GM23338 (cell line): ENCODE measurements at regions not wholly inside any gene's neighbourhood (a gene's known extent, or its start where the extent isn't known, plus 50 kb on each side); places are given as distances from the start of the nearest gene placed in this dataset.

Source experiments
- TF ChIP-seq, protein P1 (sequence below), 2 experiments: fragments of 200-600 bp in 1 of 2; sonication (generic) in 1 of 2; conservative IDR thresholded peaks; 2 replicates each; pipeline versions ENCODE4 v1.5.1 to v1.6.1; 2016 to 2017; ENCODE audit warnings: antibody characterized with exemption in 2 of 2, low read depth in 2 of 2, mild to moderate bottlenecking in 2 of 2, moderate library complexity in 1 of 2
- TF ChIP-seq, protein P2 (sequence below): IDR thresholded peaks from one replicate; pipeline ENCODE4 v1.6.1; 2018; ENCODE audit warnings: antibody characterized with exemption; ENCODE audit not compliant: unreplicated experiment

GRCh38 chr17:49901460-49902331, 53.8 kb upstream of the TAC4 start:
- TF ChIP-seq, protein P1, sequence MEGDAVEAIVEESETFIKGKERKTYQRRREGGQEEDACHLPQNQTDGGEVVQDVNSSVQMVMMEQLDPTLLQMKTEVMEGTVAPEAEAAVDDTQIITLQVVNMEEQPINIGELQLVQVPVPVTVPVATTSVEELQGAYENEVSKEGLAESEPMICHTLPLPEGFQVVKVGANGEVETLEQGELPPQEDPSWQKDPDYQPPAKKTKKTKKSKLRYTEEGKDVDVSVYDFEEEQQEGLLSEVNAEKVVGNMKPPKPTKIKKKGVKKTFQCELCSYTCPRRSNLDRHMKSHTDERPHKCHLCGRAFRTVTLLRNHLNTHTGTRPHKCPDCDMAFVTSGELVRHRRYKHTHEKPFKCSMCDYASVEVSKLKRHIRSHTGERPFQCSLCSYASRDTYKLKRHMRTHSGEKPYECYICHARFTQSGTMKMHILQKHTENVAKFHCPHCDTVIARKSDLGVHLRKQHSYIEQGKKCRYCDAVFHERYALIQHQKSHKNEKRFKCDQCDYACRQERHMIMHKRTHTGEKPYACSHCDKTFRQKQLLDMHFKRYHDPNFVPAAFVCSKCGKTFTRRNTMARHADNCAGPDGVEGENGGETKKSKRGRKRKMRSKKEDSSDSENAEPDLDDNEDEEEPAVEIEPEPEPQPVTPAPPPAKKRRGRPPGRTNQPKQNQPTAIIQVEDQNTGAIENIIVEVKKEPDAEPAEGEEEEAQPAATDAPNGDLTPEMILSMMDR (conservative IDR thresholded peaks at IDR 0.05; ENCODE audit: low read depth in 2 of 2): no peak
- TF ChIP-seq, protein P2, sequence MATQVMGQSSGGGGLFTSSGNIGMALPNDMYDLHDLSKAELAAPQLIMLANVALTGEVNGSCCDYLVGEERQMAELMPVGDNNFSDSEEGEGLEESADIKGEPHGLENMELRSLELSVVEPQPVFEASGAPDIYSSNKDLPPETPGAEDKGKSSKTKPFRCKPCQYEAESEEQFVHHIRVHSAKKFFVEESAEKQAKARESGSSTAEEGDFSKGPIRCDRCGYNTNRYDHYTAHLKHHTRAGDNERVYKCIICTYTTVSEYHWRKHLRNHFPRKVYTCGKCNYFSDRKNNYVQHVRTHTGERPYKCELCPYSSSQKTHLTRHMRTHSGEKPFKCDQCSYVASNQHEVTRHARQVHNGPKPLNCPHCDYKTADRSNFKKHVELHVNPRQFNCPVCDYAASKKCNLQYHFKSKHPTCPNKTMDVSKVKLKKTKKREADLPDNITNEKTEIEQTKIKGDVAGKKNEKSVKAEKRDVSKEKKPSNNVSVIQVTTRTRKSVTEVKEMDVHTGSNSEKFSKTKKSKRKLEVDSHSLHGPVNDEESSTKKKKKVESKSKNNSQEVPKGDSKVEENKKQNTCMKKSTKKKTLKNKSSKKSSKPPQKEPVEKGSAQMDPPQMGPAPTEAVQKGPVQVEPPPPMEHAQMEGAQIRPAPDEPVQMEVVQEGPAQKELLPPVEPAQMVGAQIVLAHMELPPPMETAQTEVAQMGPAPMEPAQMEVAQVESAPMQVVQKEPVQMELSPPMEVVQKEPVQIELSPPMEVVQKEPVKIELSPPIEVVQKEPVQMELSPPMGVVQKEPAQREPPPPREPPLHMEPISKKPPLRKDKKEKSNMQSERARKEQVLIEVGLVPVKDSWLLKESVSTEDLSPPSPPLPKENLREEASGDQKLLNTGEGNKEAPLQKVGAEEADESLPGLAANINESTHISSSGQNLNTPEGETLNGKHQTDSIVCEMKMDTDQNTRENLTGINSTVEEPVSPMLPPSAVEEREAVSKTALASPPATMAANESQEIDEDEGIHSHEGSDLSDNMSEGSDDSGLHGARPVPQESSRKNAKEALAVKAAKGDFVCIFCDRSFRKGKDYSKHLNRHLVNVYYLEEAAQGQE: no peak
